ENCODE measurements at regions not wholly inside any gene's neighbourhood (a gene's known extent, or its start where the extent isn't known, plus 50 kb on each side); places are given as distances from the start of the nearest gene placed in this dataset.

- no peak overlapping the region for H3K9ac ChIP-seq (ENCODE audit: insufficient read depth in 1 of 2, low read depth in 2 of 2, low read length in 2 of 2)
- no peaks in the 10 kb centered on the region for H3K9me1 ChIP-seq (ENCODE audit: control insufficient read depth, insufficient read depth, low read length)
- H3K79me2 ChIP-seq (ENCODE audit: control insufficient read depth, insufficient read depth, low read length), result no peaks in the 10 kb centered on the region
- H3K4me3 ChIP-seq, result no peak overlapping the region
- TF ChIP-seq PHF21A (IDR thresholded peaks at IDR 0.05; ENCODE audit: borderline replicate concordance, low read depth) (no peak), IFI16 (CRISPR knock-in tag; IDR thresholded peaks at IDR 0.05) (no peak), RAD21 (CRISPR knock-in tag; conservative IDR thresholded peaks at IDR 0.05 in 1 of 2, IDR thresholded peaks at IDR 0.05 in 1 of 2) (no peak), PRMT5 (CRISPR knock-in tag; IDR thresholded peaks at IDR 0.05) (no peak), RHOXF2B (CRISPR knock-in tag; conservative IDR thresholded peaks at IDR 0.05) (no peak), ZFPM2 (CRISPR knock-in tag; IDR thresholded peaks at IDR 0.05) (no peak), YY1 (IDR thresholded peaks at IDR 0.05; ENCODE audit: borderline replicate concordance in 1 of 3, control insufficient read depth in 1 of 3, extremely low read depth in 1 of 3, insufficient read depth in 3 of 3, insufficient read length in 1 of 3, insufficient replicate concordance in 2 of 3, low read depth in 1 of 3, low read length in 2 of 3) (no peak), STAT5A (IDR thresholded peaks at IDR 0.05; ENCODE audit: borderline replicate concordance, low read length) (no peak), LARP7 (IDR thresholded peaks at IDR 0.05) (no peak), HDAC1 (IDR thresholded peaks at IDR 0.05) (no peak)
- H3K4me2 ChIP-seq (ENCODE audit: insufficient read depth, low read length), result no peak overlapping the region
- H3K27ac ChIP-seq (ENCODE audit: extremely low read depth, low read depth, low read length), result no peak overlapping the region
- CTCF ChIA-PET (ENCODE audit: low intra/inter-chr PET ratio), result no interaction called here
- WGBS (ENCODE audit: insufficient coverage, low coverage, missing lambda C conversion rate), result 4% methylated on average over 3 of the region's 4 CpGs
- POLR2A ChIA-PET, result no interaction called here
- in situ Hi-C loops (cut with MboI), result no loop called here
- no peak for ATAC-seq
- intact Hi-C loops (cut with micrococcal nuclease), result no loop called here
- H2AFZ ChIP-seq (ENCODE audit: low read depth, low read length), result no peak overlapping the region
- no TSS peak for BruUV-seq (replicated peaks)
- no peaks in the 10 kb centered on the region for H4K20me1 ChIP-seq (replicated peaks; ENCODE audit: control insufficient read depth, insufficient read depth, low read length)
- H3K9me3 ChIP-seq (replicated peaks; ENCODE audit: control insufficient read depth, insufficient read depth, low read depth, low read length), result no peaks in the 10 kb centered on the region
- no peak for FAIRE-seq
- DNase-seq (ENCODE audit: extremely low read depth in 1 of 4, low spot score in 3 of 4), result no peak
- no peaks in the 10 kb centered on the region for H3K4me1 ChIP-seq (replicated peaks in 1 of 2; ENCODE audit: control insufficient read depth in 2 of 2, insufficient read depth in 2 of 2, low read length in 2 of 2)
- no peaks in the 10 kb centered on the region for H3K27me3 ChIP-seq (ENCODE audit: control insufficient read depth in 2 of 2, insufficient read depth in 2 of 2, low read length in 2 of 2)
- H3K36me3 ChIP-seq (ENCODE audit: control insufficient read depth, insufficient read depth, low read length), result no peaks in the 10 kb centered on the region
Measured at GRCh38 chr6:120147071-120147871, 797.7 kb upstream of the MAN1A1 start.
